HCT116 (cell line): ENCODE measurements at regions not wholly inside any gene's neighbourhood (a gene's known extent, or its start where the extent isn't known, plus 50 kb on each side); places are given as distances from the start of the nearest gene placed in this dataset.

ENCODE experiments used
- ATAC-seq: fragments of 200-7000 bp; cut with Tn5 transposase; 2 replicates; pipeline ENCODE4 v1.9.1; 2020; ENCODE audit warnings: mild to moderate bottlenecking, moderate library complexity
- BruUV-seq: library from RNA; stranded (reverse); fragments of 400-500 nt; replicated peaks from 2 replicates; lab custom pipeline; 2021; lab: Mats Ljungman, UMichigan
- CTCF ChIA-PET: fragments of 300-600 bp; sonication (Branson Sonifier 250); formaldehyde crosslinking; loops from one replicate; lab custom pipeline; 2021; ENCODE audit warnings: antibody characterized with exemption; lab: Charles Lee
- POLR2A ChIA-PET: fragments of 300-600, 350-600 bp; sonication (Branson Sonifier 250); formaldehyde crosslinking; loops from one replicate; lab custom pipeline; 2021; ENCODE audit warnings: antibody characterized with exemption; lab: Charles Lee
- RAD21 ChIA-PET, 2 experiments: fragments of 300-600 bp; sonication (Branson Sonifier 250); formaldehyde crosslinking; loops; one replicate each; lab custom pipeline; 2023; ENCODE audit warnings: low total read pairs in 2 of 2; ENCODE audit not compliant: uncharacterized antibody in 2 of 2, unreplicated experiment in 2 of 2, low non-redundant PET in 1 of 2; lab: Charles Lee
- DNase-seq: peaks from one replicate; pipeline ENCODE4 v3.0.0-alpha.2; 2010; ENCODE audit warnings: low read depth, low spot score
- H2AFZ ChIP-seq: fragments of 200-600 bp; shearing (Covaris generic), sonication (generic); 2 replicates; pipeline ENCODE4 v1.6.1; 2017; ENCODE audit warnings: low read depth, mixed run types, mixed read lengths, antibody characterized with exemption, low read length; ENCODE audit not compliant: poor library complexity, severe bottlenecking
- H3K27ac ChIP-seq: 2 replicates; pipeline ENCODE4 v1.5.1; 2012; ENCODE audit warnings: low read depth, low read length
- H3K27me3 ChIP-seq: fragments of 200-600 bp; sonication (generic); 2 replicates; pipeline ENCODE4 v1.6.1; 2016; ENCODE audit warnings: mixed run types, low read length, mixed read lengths; ENCODE audit not compliant: insufficient read depth
- H3K36me3 ChIP-seq, 2 experiments: fragments of 200-500 bp in 1 of 2; fragments of 200-600 bp in 1 of 2; sonication (Bioruptor generic) in 1 of 2; sonication (generic) in 1 of 2; 2 replicates each; pipeline versions ENCODE4 v1.5.1 to v1.6.1; 2014 to 2016; ENCODE audit warnings: low read length in 2 of 2, inconsistent platforms in 1 of 2, mixed read lengths in 1 of 2, mixed run types in 1 of 2; ENCODE audit not compliant: insufficient read depth in 2 of 2, control insufficient read depth in 1 of 2
- H3K4me1 ChIP-seq, 2 experiments: fragments of 200-600 bp in 1 of 2; sonication (generic) in 1 of 2; 2 replicates each; pipeline versions ENCODE4 v1.5.1 to v1.6.1; 2012 to 2017; ENCODE audit warnings: low read length in 2 of 2, inconsistent platforms in 1 of 2, mild to moderate bottlenecking in 1 of 2, mixed read lengths in 1 of 2, mixed run types in 1 of 2, moderate library complexity in 1 of 2; ENCODE audit not compliant: insufficient read depth in 2 of 2, control insufficient read depth in 1 of 2
- H3K4me2 ChIP-seq: fragments of 200-600 bp; sonication (generic); 2 replicates; pipeline ENCODE4 v1.6.1; 2017; ENCODE audit warnings: mixed run types, low read length, mixed read lengths
- H3K4me3 ChIP-seq, 2 experiments: fragments of 200-600 bp in 1 of 2; sonication (generic) in 1 of 2; replicated peaks in 1 of 2; 2 replicates each; pipeline ENCODE4 v1.5.1; 2011 to 2016; ENCODE audit warnings: low read length in 2 of 2, control low read depth in 1 of 2, low read depth in 1 of 2, mild to moderate bottlenecking in 1 of 2, mixed read lengths in 1 of 2, mixed run types in 1 of 2
- H3K79me2 ChIP-seq: fragments of 200-600 bp; sonication (generic); 2 replicates; pipeline ENCODE4 v1.6.1; 2017; ENCODE audit warnings: mild to moderate bottlenecking, mixed run types, low read length, moderate library complexity, mixed read lengths; ENCODE audit not compliant: insufficient read depth
- H3K9ac ChIP-seq: fragments of 200-600 bp; sonication (generic); 2 replicates; pipeline ENCODE4 v1.6.1; 2016; ENCODE audit warnings: low read length, mixed read lengths
- H3K9me2 ChIP-seq: fragments of 200-600 bp; sonication (generic), shearing (Covaris generic); 2 replicates; pipeline ENCODE4 v1.6.1; 2017; ENCODE audit warnings: mixed run types, mild to moderate bottlenecking, moderate library complexity; ENCODE audit not compliant: insufficient read depth
- H3K9me3 ChIP-seq, 2 experiments: fragments of 200-500 bp in 1 of 2; fragments of 200-600 bp in 1 of 2; sonication (Bioruptor generic) in 1 of 2; sonication (generic) in 1 of 2; 2 replicates each; pipeline ENCODE4 v1.6.1; 2014 to 2017; ENCODE audit warnings: low read length in 2 of 2, mixed read lengths in 2 of 2, inconsistent platforms in 1 of 2, low read depth in 1 of 2, mild to moderate bottlenecking in 1 of 2, mixed run types in 1 of 2, moderate library complexity in 1 of 2; ENCODE audit not compliant: control insufficient read depth in 1 of 2, insufficient read depth in 1 of 2
- H4K20me1 ChIP-seq: fragments of 200-600 bp; sonication (generic), shearing (Covaris generic); 2 replicates; pipeline ENCODE4 v1.6.1; 2017; ENCODE audit warnings: mixed run types, mild to moderate bottlenecking, moderate library complexity; ENCODE audit not compliant: insufficient read depth
- ATF3 ChIP-seq: IDR thresholded peaks from 2 replicates; pipeline ENCODE4 v1.6.1; 2012
- CBX3 ChIP-seq: IDR thresholded peaks from 2 replicates; pipeline ENCODE4 v1.6.1; 2012; ENCODE audit warnings: low read depth
- ELF1 ChIP-seq: IDR thresholded peaks from 2 replicates; pipeline ENCODE4 v1.6.1; 2012; ENCODE audit warnings: low read depth, borderline replicate concordance
- FOSL1 ChIP-seq: IDR thresholded peaks from 2 replicates; pipeline ENCODE4 v1.6.1; 2012; ENCODE audit warnings: low read depth
- MAX ChIP-seq: IDR thresholded peaks from 2 replicates; pipeline ENCODE4 v1.6.1; 2012
- POLR2AphosphoS5 ChIP-seq: IDR thresholded peaks from 2 replicates; pipeline ENCODE4 v1.6.1; 2011; ENCODE audit warnings: mild to moderate bottlenecking, low read depth, low read length, moderate library complexity
- REST ChIP-seq: IDR thresholded peaks from 2 replicates; pipeline ENCODE4 v1.6.1; 2012; ENCODE audit warnings: low read depth
- SIN3A ChIP-seq: IDR thresholded peaks from 2 replicates; pipeline ENCODE4 v1.6.1; 2012; ENCODE audit warnings: low read depth
- SRF ChIP-seq: IDR thresholded peaks from 2 replicates; pipeline ENCODE4 v1.6.1; 2012; ENCODE audit warnings: low read depth
- TCF7L2 ChIP-seq: IDR thresholded peaks from 2 replicates; pipeline ENCODE4 v1.7.0; 2011; ENCODE audit warnings: borderline replicate concordance, inconsistent platforms; ENCODE audit not compliant: insufficient read depth, insufficient read length; ENCODE audit errors: extremely low read depth
- YY1 ChIP-seq: IDR thresholded peaks from 2 replicates; pipeline ENCODE4 v1.6.1; 2011; ENCODE audit warnings: low read length, low read depth, moderate library complexity, mild to moderate bottlenecking; ENCODE audit not compliant: insufficient replicate concordance; ENCODE audit errors: extremely low read depth
- ZBTB33 ChIP-seq: IDR thresholded peaks from 2 replicates; pipeline ENCODE4 v1.6.1; 2011; ENCODE audit warnings: mild to moderate bottlenecking, low read length, moderate library complexity; ENCODE audit not compliant: insufficient replicate concordance; ENCODE audit errors: extremely low read depth
- ZFX ChIP-seq: fragments of 450-650 bp; IDR thresholded peaks from 2 replicates; pipeline ENCODE4 v1.6.1; 2017
- intact Hi-C: fragments of 100-400 bp; cut with micrococcal nuclease; formaldehyde crosslinking; loops from 2 replicates; pipeline ENCODE4 v1.10.0; 2022

- H3K79me2 ChIP-seq, result no peaks in the 10 kb centered on the region
- no peak for ATAC-seq
- DNase-seq, result no peak
- no peaks in the 10 kb centered on the region; a peak in 1 of 4 replicates for H3K9me3 ChIP-seq
- H3K4me2 ChIP-seq, result no peak overlapping the region
- no peak overlapping the region for H2AFZ ChIP-seq
- H3K27ac ChIP-seq, result no peak overlapping the region
- H3K9ac ChIP-seq, result no peak overlapping the region
- no peaks in the 10 kb centered on the region for H3K36me3 ChIP-seq
- H3K4me1 ChIP-seq, result no peaks in the 10 kb centered on the region
- ChIA-PET POLR2A (no interaction called here), CTCF (no interaction called here), RAD21 (no interaction called here)
- no peaks in the 10 kb centered on the region for H4K20me1 ChIP-seq
- H3K9me2 ChIP-seq, result no peaks in the 10 kb centered on the region
- TF ChIP-seq CBX3, result no peak
- no peak for TF ChIP-seq ATF3
- no peak for TF ChIP-seq SRF
- no peak for TF ChIP-seq REST
- no peak for TF ChIP-seq ELF1
- no peak for TF ChIP-seq MAX
- TF ChIP-seq POLR2AphosphoS5, result no peak
- no peak for TF ChIP-seq ZFX
- TF ChIP-seq FOSL1, result no peak
- TF ChIP-seq SIN3A, result no peak
- no peak for TF ChIP-seq YY1
- no peak for TF ChIP-seq TCF7L2
- TF ChIP-seq ZBTB33, result no peak
- intact Hi-C loops, result no loop called here
- BruUV-seq, result no TSS peak
- no peak overlapping the region for H3K4me3 ChIP-seq
- H3K27me3 ChIP-seq, result no peaks in the 10 kb centered on the region
Measured at GRCh38 chr12:127489061-127489460, 777.9 kb upstream of the TMEM132C start.
